HK-2 (cell line): ENCODE measurements at regions not wholly inside any gene's neighbourhood (a gene's known extent, or its start where the extent isn't known, plus 50 kb on each side); places are given as distances from the start of the nearest gene placed in this dataset.

Experiments used
- DNase-seq: peaks from one replicate; pipeline ENCODE4 v3.0.0-alpha.2; 2018; ENCODE audit not compliant: unreplicated experiment

DNA sequence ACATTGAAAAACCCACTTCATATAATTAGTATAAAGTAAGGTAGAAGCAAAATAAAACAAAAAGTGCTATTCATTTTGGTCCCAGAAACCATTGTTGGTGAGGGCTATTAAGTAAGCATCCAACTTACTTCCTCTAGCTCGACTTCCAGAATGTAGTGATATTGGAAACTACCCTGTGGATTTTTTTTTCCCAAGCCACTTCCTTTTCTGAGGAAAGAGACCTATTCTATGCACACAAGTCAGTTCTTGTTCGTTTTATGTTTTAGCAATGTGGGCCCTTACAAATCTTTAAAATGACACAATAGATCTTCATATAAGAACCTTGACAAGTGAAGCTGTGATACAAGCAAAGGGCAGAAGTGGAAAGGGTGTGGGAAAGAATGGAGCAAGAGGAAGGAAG lies 402.0 kb upstream of the TBL1XR1 start:
- DNase-seq = no peak

DNA sequence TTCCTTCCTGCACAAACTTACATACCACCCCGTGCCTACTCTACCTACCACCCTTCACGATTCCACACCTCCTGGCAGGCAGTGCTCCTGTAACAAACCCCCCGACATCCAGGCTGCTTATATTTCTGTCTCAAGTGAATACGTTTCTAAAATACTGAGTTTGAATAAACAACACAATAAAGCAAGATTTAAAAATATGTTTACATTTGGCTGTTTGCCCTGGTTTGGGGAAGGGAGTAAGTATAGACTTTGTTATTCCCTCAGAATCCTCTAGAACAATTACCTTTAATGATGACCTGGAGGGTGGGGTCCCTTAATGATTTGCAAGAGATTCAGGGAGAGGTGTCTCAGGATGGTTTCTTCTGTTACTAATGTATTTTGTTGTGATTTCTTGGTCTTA lies 402.6 kb upstream of the TBL1XR1 start:
- DNase-seq = no peak

DNA sequence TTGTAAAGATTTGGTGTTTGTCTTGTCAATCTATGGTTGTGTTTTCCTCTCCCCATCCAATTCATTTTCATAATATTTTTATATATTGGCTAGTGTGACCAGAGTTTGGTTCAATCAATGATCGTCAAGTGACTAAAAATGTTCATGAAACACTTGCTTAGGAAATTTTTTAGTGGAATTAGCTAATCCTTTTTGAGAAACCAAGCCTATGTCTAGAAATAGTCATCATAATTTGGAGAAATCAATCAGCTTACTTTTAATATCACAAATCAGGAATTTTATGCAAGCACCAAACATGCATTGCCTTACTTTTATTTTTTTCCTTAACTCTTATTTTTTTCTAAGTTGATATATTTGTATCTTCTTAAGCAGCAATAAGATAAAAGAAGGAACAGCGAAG lies 403.1 kb upstream of the TBL1XR1 start:
- DNase-seq = no peak

DNA sequence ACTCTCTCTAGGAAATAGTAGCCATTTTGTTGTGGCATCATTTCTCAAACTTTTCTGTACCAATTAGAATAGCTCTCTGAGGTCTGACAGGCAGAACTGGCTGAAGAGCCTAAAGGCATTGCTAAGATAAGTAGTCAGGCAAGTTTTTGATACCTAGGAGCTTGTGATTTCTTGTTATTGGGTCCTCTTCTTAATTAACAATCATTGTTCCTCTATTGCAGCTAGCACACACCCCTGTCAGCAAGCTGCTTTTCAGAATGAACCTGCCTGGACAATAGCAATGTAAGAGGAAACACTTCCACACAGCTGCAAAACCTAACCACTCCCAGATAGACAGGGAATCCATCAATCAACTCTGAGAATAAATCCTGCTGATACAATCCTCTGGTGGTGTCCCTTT lies 403.9 kb upstream of the TBL1XR1 start:
- DNase-seq = no peak

DNA sequence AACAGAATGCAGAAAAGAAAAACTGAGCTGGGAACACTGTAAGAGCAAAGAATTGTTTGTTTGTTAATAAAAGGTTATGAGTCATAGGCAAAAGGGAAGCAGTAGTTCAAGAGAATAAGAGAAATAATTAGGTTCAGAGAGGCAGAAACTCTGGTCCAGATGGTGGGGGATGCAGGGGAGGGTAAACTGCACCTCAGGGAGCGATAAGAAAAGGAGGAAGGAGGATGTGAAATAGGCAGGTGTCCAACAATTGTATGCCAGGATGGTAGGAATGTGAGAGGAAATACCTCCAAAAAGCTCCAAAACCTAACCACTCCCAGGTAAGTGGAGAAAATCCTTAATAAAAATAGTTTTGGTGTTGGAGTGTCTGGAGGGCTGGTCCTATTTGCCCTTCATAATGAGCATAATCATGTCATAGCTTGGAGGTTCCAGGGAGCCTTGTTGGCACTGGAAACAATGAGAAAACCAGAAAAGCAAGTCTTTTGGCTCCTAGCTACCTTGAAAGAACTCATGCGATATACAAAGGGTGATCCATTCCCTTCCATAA lies 405.4 kb upstream of the TBL1XR1 start:
- no peak for DNase-seq

DNA sequence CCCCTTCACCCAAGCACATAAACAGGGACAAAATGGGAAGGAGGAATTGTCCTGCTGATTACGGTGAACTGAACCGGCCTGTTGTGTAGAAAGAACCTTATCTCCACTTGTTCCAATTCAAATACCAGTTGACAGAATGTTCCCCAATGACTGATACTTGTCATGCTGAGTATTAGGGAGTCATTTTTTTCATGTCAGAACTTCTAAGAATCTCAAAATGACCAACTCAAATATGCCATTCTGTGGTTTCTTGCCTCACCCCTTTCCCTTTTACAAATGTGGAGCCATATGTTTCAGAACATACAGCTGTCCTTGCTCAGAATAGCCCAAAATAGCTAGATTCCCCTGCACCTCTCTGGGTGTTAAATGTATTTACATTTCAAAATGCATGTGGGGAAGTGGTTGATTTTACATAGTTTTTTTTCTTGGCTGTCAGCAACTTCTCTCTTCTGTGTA lies 405.9 kb upstream of the TBL1XR1 start:
- DNase-seq = no peak

DNA sequence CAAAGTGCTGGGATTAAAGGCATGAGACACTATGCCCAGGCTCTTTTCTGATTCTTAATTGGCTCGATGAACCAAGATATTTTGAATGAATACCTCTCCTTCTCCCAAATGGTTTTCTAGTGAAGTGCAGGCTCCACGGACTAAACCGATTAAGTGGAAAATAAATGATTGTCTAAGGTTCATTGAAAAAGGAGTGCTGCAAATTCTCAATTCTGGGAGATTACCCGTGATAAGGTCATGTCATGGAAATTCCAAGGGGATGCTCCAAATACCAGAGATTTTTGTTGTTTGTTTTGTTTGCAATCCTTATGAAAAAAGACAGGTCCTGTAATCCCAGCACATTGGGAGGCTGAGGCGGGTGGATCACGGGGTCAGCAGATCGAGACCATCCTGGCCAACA lies 406.9 kb upstream of the TBL1XR1 start:
- no peak for DNase-seq

DNA sequence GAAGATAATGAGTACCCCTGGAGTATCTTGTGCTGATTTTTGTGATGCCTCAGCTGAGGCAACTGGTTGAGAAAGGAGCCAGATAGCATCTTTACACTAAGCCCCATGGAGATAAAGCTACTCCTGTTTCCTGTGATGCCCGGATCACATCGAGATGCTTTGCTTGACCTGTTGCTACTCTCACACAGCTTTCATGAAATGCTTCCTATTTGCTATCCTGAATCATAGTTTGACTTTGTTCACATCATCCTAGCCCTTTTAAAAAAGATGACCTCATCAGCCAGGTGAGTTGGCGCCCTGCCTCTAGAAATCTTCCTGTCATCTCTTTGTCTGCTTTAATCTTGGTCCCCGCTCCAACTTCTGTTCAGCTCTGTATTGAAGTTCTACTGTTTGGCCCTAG lies 409.6 kb upstream of the TBL1XR1 start:
- DNase-seq = no peak

DNA sequence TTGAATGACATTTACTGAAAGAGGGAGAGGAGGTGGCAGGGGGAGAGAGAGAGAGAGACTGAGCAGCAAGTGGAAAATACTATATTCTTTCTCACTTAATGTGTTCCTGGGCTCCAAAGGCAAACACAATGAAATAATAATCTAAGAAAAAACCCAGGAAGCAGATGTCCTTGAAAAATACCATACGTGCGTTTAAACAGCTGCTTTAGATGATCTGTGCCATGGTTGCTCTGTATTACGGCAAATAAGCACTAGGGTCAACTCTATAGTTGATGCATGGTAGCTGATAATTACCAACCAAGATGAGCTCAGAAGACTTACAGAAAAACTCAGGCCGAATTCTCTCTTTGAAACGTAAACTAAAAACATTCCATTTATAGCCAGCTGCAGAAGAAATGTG lies 410.3 kb upstream of the TBL1XR1 start:
- no peak for DNase-seq

DNA sequence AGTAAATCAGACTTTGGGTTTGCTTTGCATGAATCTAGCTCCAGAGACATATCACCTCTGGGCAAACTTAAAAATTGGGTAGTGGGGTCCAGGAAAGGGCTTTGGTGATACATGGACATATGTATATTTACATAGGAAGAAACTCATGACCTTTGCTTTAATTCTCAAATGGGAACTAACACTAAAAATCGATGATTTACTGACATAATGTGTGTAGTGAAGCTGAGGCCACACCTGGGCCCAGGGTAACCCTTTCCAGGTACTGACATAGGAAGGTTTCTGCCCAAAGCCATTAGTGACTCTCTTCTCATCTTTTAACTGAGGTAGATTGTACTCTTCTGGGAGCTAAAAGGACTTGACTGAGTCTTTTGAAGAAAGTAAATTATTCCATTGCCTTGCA lies 411.2 kb upstream of the TBL1XR1 start:
- no peak for DNase-seq

DNA sequence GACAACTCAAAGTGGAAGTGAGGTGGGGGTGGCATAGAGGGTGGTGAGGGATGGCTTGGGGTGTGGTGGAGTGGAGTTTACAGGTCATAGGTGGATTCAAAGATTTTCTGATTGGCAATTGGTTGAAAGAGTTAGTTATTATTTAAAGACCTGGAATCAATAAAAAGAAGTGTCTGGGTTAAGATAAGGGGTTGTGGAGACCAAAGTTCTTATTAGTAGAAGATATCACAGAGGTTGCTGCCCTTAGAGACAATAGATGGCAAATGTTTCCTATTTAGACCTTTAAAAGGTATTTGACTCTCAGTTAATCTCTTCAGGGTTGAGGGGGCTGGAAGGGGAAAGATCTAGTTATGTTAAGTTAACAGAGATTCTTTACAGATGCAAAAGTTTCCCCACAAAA lies 412.3 kb upstream of the TBL1XR1 start:
- DNase-seq = no peak

DNA sequence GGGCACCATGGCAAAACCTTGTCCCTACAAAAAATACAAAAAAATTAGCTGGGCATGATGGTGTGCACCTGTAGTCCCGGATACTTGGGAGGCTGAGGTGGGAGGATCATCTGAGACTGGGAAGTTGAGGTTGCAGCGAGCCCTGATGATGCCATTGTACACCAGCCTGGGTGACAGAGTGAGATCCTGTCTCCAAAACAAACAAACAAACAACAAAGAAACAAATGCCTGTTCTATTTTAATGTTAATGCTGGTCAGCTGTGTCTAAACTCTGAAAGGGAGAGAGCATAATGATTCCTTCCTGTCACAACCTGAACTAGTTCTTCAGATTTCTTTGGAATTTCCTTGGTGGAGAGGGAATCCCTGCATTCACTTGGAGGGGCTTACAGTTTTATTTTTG lies 413.0 kb upstream of the TBL1XR1 start:
- no peak for DNase-seq

DNA sequence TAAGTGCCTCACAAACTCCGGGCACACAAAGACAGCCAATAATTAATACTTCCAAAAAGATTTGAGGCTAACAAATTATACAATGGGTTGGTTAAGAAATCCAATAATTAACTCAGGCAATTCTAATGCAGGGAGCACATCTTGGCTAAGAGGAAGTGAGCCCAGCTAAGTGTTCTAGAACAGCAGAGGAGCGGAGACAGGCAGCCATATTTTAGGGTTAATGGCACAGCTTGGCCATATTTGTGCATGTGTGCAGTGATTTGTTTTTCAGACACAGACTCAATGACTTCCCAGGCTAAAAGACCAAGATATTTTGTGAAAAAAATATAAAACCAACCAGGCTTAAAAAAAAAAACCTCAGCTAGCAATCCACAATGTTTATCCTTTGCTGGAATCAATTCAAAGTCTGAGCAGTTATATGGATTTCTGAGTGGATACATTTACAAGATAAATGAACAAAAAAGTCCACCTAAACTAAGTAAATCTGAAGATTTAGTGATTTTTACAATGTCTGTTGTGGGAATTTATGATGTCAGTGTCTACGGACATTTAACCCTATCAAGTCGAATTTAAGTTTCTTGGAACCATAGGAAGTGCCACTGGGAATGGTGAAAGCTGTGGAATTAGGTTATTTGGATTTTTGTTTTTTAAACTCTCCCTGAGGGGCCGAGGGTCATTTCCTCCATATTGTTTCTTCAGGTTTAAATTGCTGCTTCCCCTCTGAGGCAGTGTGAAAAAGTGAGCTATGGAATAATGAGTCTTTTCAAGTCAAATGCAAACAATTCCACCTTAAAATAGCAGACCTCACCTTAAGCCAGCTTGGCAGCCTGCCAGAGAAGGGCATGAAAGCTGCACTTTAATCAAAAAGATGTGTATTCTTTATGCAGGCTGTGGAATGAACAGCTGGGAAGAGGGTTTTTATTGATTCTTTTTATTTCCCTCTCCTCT lies 413.7 kb upstream of the TBL1XR1 start:
- DNase-seq = no peak

DNA sequence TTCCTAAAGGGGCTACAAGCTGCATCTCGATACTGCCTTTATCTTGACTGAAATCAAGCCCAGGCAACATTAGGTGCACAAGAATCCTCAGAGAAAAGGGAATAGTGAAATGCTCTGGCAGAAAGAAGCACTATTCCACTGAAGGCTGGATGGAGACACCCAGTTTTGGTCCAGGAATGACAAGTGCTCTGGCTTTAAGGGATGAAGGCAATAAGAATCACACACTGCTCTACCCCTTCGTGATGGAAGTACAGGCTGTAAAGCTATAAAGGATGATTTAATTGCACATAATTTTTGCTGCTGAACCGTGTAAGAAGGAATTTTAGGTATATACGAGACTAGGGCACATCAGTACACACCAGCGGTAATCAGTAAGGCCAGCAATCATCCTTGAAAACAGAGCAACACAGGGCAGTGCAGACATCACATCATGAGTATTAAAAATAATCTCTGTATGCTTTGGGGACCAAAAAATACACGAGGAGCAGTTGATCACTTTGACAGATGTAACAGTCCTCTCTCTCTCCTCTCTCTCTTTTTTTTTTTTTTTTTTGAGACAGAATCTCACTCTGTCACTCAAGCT lies 414.6 kb upstream of the TBL1XR1 start:
- DNase-seq = no peak

DNA sequence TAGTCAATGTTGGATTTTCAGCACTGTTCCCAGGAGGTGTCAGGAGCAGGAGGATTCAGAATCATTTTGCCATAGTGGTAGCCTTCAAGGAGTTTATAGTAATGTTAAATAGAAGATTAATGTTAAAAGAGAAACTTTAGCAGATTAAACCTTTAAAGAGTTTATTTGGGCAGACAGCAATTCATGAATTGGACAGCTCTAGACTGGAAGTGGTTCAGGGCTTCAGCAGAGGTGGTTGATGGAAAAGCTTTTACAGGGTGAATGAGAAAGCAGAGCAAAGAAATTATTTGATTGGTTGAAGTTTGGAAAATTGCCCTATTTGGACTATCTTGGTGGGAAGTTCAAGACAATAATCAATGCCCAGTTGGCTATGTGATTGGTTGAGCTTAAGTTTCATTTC lies 416.6 kb upstream of the TBL1XR1 start:
- no peak for DNase-seq

DNA sequence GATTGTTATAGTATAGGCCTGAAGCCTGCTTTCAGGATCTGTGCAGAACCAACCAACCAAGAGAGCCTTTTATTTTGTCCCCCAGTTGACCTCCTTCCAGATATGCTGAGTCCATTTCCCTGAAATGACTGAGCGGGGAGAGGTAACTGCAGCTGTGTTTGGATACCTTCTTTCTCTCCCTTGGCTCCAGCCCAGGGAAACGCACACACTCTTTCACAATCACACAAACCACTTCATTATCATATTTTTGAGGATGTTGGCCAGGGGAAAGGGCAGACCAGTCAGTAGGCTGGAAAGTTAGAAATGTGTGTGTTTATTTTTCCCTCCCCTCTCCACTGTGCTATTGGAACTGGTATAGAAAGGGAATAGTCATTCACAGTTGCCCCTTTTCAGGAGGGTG lies 417.7 kb upstream of the TBL1XR1 start:
- DNase-seq = no peak

DNA sequence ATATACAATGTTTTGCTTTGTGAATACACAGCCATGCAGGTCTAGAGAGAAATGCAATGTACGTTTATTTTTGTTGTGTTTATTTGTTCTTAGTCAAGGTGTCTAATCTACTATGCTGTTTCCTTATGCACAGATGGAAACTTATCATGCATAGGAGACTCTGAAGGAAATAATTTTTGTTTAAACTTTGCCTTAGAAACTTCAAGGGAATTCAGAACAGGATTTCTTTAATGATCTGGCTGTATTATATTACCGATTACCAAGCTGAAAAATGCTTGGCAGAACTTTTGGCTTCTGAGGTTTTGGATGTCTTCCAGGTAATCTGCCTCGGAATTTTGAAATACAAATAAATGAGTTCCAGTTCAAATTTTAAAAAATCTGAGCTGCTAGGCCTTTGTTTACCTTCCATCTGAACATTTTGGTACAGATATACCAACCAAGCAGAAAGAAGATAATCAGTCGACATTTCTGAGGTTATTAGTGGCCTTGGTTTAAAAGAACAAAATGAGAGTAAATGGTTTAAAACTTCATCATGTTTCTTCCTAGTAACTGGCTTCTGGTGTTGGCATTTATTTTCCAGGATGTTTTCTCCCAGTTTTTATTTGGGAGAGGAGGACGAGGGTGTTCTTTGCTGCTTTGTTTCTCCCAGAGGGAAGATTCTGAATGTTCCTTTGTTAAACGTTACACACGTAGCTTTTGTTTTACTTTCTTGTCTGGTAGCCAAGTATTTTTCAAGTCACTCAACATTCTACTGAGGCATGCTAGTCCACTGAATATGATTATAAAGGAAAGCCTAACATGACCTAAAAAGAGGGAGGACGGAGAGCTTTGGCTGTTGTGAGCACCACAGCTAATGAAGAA lies 421.8 kb upstream of the TBL1XR1 start:
- DNase-seq = no peak

DNA sequence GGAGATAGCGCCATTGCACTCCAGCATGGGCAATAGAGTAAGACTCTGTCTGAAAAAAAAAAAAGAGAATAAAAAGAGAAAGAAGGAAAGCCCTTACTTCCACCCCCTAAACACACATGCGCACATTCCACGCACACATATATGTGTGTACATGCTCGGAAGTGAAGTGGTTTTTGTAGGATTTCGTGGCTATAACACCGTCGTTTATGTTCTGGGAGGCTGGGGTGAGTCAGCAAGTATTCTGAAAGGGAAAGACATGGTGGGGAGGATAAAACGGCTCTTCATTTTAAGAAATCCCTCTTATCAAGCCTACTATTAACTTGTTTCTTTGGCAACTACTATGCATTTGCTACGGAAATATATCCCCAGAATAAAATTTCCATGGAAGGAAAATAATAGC lies 422.8 kb upstream of the TBL1XR1 start:
- no peak for DNase-seq

DNA sequence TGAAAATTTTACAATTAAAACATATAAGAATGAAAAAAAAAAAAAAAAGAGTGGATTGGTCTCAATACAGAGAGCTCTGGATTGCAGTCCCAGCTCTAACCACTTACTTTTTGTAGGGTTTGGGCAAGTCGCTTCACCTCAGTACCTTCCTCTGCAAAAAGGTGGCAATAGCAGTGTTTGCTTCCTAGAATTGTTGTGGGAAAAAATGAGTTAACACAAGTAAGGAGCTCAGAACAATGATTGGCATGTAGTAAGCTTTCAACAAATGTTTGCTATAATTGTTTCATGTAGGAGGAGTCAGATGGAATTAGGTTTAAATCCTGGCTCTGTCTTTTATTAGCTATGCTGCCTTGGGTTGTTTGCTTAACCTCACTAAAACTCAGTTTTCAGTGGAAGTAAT lies 425.2 kb upstream of the TBL1XR1 start:
- DNase-seq = no peak

DNA sequence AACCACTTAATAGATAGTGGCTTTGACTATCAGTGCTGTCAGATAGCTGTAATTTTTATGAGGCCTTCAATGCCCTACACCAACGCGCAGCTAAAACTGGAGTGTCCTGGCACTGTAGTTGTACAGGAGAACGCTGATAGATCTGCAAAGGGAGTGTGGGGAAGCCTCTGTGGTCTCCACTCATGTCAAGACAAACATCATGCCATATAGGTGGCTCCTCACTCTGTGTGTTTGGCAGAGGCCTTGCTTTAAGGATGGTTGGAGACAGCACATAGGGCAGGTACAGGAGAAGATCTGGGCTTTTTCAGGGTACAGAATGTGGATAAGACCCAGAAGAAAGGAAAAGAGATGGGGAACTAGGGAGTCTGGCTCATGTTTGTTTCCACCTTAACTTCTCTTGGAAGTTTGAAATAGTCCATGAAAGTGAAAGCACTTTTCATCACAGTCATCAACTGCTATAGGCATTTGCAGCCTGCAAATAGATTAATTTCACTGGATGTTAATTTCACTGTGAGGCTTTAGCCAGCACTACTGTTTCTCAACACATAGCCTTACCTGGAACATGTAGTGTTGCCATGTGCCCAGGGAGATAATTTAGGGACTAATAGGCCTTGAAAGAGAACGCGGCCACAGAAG lies 425.8 kb upstream of the TBL1XR1 start:
- DNase-seq = no peak
